GM23248 (cell line): ENCODE measurements at regions not wholly inside any gene's neighbourhood (a gene's known extent, or its start where the extent isn't known, plus 50 kb on each side); places are given as distances from the start of the nearest gene placed in this dataset.

Source experiments
- EZH2 ChIP-seq: fragments of 200-600 bp; sonication (generic); IDR thresholded peaks from 2 replicates; pipeline ENCODE4 v1.6.1; 2018; ENCODE audit warnings: antibody characterized with exemption, mild to moderate bottlenecking; ENCODE audit not compliant: insufficient read depth, poor library complexity, severe bottlenecking
- EZH2phosphoT487 ChIP-seq: fragments of 200-600 bp; sonication (generic); IDR thresholded peaks from 2 replicates; pipeline ENCODE4 v1.6.1; 2018; ENCODE audit warnings: antibody characterized with exemption, moderate library complexity, mild to moderate bottlenecking, low read depth; ENCODE audit not compliant: insufficient read depth

- TF ChIP-seq EZH2: no peak
- TF ChIP-seq EZH2phosphoT487: no peak
Observed at GRCh38 chr6:76510489-76510888, 438.0 kb upstream of the IMPG1 start.
